GM23338 (cell line): ENCODE measurements at regions not wholly inside any gene's neighbourhood (a gene's known extent, or its start where the extent isn't known, plus 50 kb on each side); places are given as distances from the start of the nearest gene placed in this dataset.

Experiments used
- CREB1 ChIP-seq: fragments of 250-450 bp; sonication (Bioruptor Pico); IDR thresholded peaks from 2 replicates; pipeline ENCODE4 v1.5.0; 2020; ENCODE audit warnings: low read depth, mild to moderate bottlenecking, moderate library complexity
- CTCF ChIP-seq, 2 experiments: fragments of 200-600 bp in 1 of 2; sonication (generic) in 1 of 2; conservative IDR thresholded peaks; 2 replicates each; pipeline versions ENCODE4 v1.5.1 to v1.6.1; 2016 to 2017; ENCODE audit warnings: antibody characterized with exemption in 2 of 2, low read depth in 2 of 2, mild to moderate bottlenecking in 2 of 2, moderate library complexity in 1 of 2
- ETS1 ChIP-seq: IDR thresholded peaks from 2 replicates; pipeline ENCODE4 v1.6.1; 2016; ENCODE audit warnings: antibody characterized with exemption
- EZH2 ChIP-seq: fragments of 200-600 bp; sonication (generic); IDR thresholded peaks from one replicate; pipeline ENCODE4 v1.8.0; 2017; ENCODE audit warnings: antibody characterized with exemption, mild to moderate bottlenecking, low read depth; ENCODE audit not compliant: unreplicated experiment
- EZH2phosphoT487 ChIP-seq: fragments of 200-600 bp; sonication (generic); IDR thresholded peaks from one replicate; pipeline ENCODE4 v1.8.1; 2018; ENCODE audit warnings: antibody characterized with exemption; ENCODE audit not compliant: unreplicated experiment
- JUNB ChIP-seq: IDR thresholded peaks from one replicate; pipeline ENCODE4 v1.6.1; 2016; ENCODE audit warnings: antibody characterized with exemption; ENCODE audit not compliant: unreplicated experiment
- NANOG ChIP-seq: IDR thresholded peaks from 2 replicates; pipeline ENCODE4 v1.6.1; 2016; ENCODE audit warnings: antibody characterized with exemption, borderline replicate concordance
- POLR2AphosphoS5 ChIP-seq: IDR thresholded peaks from 2 replicates; pipeline ENCODE4 v1.6.1; 2016; ENCODE audit warnings: antibody characterized with exemption, low read depth
- REST ChIP-seq: IDR thresholded peaks from one replicate; pipeline ENCODE4 v1.6.1; 2018; ENCODE audit warnings: antibody characterized with exemption; ENCODE audit not compliant: unreplicated experiment
- STAT1 ChIP-seq: IDR thresholded peaks from one replicate; pipeline ENCODE4 v1.6.1; 2016; ENCODE audit warnings: antibody characterized with exemption; ENCODE audit not compliant: unreplicated experiment
- ZNF114 ChIP-seq: fragments of 250-450 bp; sonication (Bioruptor Pico); IDR thresholded peaks from 2 replicates; pipeline ENCODE4 v1.5.0; 2020; ENCODE audit warnings: mild to moderate bottlenecking, moderate library complexity
- ZNF331 ChIP-seq: fragments of 250-450 bp; sonication (Bioruptor Pico); IDR thresholded peaks from 2 replicates; pipeline ENCODE4 v1.5.0; 2020; ENCODE audit warnings: low read depth, mild to moderate bottlenecking, moderate library complexity

GRCh38 chrX:20374450-20374849 lies 107.7 kb upstream of the RPS6KA3 start:
- no peak for TF ChIP-seq CTCF (conservative IDR thresholded peaks at IDR 0.05; ENCODE audit: low read depth in 2 of 2)
- no peak for TF ChIP-seq POLR2AphosphoS5
- no peak for TF ChIP-seq EZH2phosphoT487
- no peak for TF ChIP-seq JUNB
- TF ChIP-seq CREB1: no peak
- no peak for TF ChIP-seq ZNF331 (CRISPR knock-in tag)
- no peak for TF ChIP-seq EZH2
- no peak for TF ChIP-seq REST
- TF ChIP-seq STAT1: no peak
- no peak for TF ChIP-seq ETS1
- TF ChIP-seq ZNF114 (CRISPR knock-in tag): no peak
- no peak for TF ChIP-seq NANOG
